RWPE1 (cell line): ENCODE measurements at regions not wholly inside any gene's neighbourhood (a gene's known extent, or its start where the extent isn't known, plus 50 kb on each side); places are given as distances from the start of the nearest gene placed in this dataset.

Experiments
- CTCF ChIA-PET: fragments of 350-600 bp; sonication (Branson Sonifier 250); formaldehyde crosslinking; extraction: SDS; loops from one replicate; lab custom pipeline; 2021; lab: Yijun Ruan, JAX
- POLR2A ChIA-PET: fragments of 400-600 bp; formaldehyde crosslinking; extraction: SDS; loops from one replicate; lab custom pipeline; 2020; ENCODE audit warnings: antibody characterized with exemption; ENCODE audit not compliant: low non-redundant PET; lab: Yijun Ruan, JAX
- DNase-seq: peaks from one replicate; pipeline ENCODE4 v3.0.0; 2012; ENCODE audit warnings: low spot score
- H3K27ac ChIP-seq: fragments of 450-650 bp; 2 replicates; pipeline ENCODE4 v1.5.1; 2017
- TF ChIP-seq, protein P1 (sequence below): fragments of 450-650 bp; conservative IDR thresholded peaks from 2 replicates; pipeline ENCODE4 v1.5.1; 2017; ENCODE audit warnings: low read depth, mild to moderate bottlenecking

DNA sequence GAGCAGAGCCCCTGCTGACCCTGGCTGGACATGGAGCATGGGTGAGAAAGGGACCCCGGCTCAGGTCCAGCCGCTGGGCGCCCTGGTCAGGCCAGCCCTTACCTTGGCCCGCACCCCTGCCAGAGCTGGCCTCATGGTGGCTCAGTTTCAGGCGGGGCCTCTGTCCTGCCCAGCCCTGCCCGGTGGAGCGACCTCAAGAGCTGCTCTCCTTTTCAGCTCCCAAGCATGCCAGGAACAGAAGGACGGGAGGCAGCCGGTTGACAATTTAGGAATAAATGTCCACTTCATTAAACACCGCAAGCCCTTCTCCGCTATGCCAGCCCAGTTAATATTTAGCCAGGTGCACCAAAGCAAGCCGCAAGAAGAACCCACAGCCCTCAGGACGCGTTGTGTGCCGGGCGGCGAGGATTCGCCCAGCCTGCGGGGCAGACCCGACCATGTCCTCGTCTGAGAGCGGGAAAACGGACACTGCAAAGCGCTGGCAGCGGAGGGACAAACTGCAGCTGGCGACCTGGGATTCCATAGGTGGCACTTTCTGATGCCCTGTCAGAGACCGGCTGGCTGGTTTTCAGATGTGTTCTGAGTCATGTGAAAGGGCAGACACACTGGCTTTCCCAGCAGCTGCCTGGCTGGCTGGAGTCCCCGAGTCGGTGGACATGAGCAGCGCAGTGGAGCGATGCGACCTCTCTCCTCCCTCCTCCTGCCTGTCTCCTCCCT lies 221.9 kb downstream of the TTLL2 start:
- POLR2A ChIA-PET: no interaction called here
- CTCF ChIA-PET: no interaction called here
- no peak for DNase-seq
- no peak overlapping the region for H3K27ac ChIP-seq
- TF ChIP-seq, protein P1, sequence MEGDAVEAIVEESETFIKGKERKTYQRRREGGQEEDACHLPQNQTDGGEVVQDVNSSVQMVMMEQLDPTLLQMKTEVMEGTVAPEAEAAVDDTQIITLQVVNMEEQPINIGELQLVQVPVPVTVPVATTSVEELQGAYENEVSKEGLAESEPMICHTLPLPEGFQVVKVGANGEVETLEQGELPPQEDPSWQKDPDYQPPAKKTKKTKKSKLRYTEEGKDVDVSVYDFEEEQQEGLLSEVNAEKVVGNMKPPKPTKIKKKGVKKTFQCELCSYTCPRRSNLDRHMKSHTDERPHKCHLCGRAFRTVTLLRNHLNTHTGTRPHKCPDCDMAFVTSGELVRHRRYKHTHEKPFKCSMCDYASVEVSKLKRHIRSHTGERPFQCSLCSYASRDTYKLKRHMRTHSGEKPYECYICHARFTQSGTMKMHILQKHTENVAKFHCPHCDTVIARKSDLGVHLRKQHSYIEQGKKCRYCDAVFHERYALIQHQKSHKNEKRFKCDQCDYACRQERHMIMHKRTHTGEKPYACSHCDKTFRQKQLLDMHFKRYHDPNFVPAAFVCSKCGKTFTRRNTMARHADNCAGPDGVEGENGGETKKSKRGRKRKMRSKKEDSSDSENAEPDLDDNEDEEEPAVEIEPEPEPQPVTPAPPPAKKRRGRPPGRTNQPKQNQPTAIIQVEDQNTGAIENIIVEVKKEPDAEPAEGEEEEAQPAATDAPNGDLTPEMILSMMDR: no peak

DNA sequence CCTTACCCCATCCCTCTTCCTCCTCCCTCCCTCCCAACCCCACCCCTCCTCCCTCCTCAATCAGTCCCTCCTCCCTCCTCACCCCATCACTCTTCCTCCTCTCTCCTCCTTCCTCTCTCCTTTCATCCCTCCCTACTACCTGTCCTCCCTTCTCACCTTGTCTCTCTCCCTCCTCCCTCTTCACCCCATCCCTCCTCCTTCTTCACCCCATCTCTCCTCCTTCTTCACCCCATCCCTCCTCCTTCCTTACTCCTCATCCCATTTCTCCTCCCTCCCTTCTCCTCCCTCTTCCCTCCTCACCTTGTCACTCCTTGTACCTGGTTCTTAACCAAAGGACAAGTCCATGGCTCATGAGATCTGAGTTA lies 222.4 kb downstream of the TTLL2 start:
- ChIA-PET POLR2A (no interaction called here), CTCF (no interaction called here)
- TF ChIP-seq, protein P1: no peak
- DNase-seq: no peak
- no peak overlapping the region for H3K27ac ChIP-seq

DNA sequence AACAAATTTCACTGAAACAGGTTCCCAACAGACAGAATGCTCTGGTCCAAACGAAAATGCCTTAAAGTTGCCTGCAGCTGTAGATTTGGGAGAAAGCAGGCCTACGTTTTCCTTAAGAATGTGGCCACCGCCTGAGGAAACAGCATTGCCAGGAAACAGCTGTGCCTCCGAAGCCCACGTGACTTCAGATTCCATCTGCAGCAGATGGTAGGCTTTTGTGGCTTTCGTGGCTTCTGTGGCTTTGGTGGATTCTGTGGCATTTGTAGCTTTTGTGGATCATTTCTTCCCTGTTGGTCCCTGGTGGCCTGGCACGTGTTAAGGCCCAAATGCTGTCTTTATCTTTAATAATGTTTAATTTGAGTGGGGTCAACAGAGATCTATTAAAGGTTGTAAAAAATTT lies 222.9 kb downstream of the TTLL2 start:
- CTCF ChIA-PET: interaction anchor here (0.5 kb wide), 1 partner anchor 214 kb away, joined by 3 read pairs; no protein-coding TSS in a partner anchor
- no peak for DNase-seq
- H3K27ac ChIP-seq: no peak overlapping the region
- TF ChIP-seq, protein P1: no peak
- POLR2A ChIA-PET: no interaction called here

DNA sequence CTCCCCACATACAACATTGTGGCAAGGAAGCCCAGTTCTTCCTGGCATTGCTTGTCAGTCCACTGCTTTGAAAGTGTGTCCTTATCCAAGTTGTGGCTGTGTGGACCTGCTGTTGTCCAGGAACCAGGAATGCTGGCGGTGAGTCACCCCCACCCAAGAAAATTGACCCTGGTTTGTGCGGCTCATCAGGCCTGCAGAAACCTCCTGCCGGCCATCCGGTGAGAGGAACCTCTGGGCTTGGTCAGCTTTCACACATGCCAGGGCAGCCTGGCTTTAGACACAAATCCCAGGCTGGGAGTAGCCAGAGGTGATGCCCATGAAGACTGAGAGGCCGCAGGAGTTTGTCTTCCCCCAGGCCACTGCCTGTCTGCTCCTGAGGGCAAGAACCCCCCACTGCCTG lies 223.6 kb downstream of the TTLL2 start:
- CTCF ChIA-PET: no interaction called here
- TF ChIP-seq, protein P1: no peak
- POLR2A ChIA-PET: no interaction called here
- no peak overlapping the region for H3K27ac ChIP-seq
- DNase-seq: no peak

DNA sequence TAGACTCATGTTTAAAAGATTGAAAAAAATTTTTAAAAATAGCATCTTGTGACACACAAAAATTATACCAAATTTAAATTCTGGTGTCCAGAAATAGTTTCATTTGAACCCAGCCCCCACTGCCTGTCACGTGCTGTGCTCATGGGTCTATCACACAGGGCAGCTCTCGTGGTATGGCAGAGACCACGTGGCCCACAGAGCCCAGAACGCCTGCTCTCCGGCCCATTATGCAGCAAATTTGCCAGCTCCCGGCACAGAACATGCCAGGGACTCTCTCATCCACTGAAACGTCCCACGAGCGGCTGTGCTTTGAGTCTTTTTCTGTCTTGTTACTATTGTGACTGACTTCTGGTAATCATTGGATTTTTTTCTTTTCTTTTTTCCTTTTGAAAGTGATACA lies 224.3 kb downstream of the TTLL2 start:
- DNase-seq: no peak
- H3K27ac ChIP-seq: no peak overlapping the region
- TF ChIP-seq, protein P1: no peak
- ChIA-PET CTCF (no interaction called here), POLR2A (no interaction called here)

DNA sequence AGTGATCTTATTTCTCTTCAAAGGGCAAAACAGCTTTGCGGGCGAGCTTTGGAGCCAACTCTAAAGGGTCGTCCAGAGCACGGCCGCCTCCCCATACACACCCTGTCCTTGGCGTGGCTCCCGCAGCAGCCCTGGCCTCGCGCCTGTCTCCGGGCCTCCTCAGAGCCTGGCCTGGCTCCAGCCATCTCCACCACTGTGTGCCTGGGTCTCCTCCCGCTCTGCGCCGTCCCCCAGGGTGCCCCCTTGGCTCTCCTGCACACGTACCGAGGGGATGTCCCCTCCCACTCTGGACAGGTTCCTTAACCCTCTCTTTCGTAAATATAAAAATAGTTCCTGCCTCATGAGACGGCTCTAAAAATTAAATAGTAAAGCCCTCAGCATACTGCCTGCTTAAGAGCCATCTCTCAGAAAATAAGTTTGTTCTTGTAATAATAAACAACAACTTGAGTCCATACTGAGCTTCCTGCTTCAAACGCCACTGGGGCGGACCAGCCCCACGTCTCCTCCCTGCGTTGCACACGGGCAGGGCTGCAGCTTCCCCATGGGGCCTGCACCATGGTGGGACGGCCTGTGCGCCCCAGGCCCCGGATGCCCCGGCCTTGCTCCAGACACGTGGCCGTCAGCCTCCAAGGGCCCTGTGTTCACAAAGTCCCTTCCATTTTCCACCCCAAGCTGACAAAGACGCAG lies 226.2 kb downstream of the TTLL2 start:
- DNase-seq: no peak
- TF ChIP-seq, protein P1: no peak
- ChIA-PET CTCF (no interaction called here), POLR2A (no interaction called here)
- H3K27ac ChIP-seq: no peak overlapping the region
